ENCODE measurements at regions not wholly inside any gene's neighbourhood (a gene's known extent, or its start where the extent isn't known, plus 50 kb on each side); places are given as distances from the start of the nearest gene placed in this dataset.

- TF ChIP-seq TAF1 (IDR thresholded peaks at IDR 0.05; ENCODE audit: borderline replicate concordance, insufficient read depth, low read length) = no peak
- TF ChIP-seq POLR2AphosphoS5 (IDR thresholded peaks at IDR 0.05; ENCODE audit: low read depth, low read length) = no peak
- TF ChIP-seq FOXP2 (optimal IDR thresholded peaks at IDR 0.05; ENCODE audit: borderline replicate concordance, extremely low read depth, extremely low read length, insufficient read depth) = no peak
- no peak for TF ChIP-seq REST (IDR thresholded peaks at IDR 0.05; ENCODE audit: insufficient read depth in 1 of 2, low read depth in 2 of 2, low read length in 2 of 2)
- no peak for TF ChIP-seq SIN3A (IDR thresholded peaks at IDR 0.05; ENCODE audit: borderline replicate concordance, insufficient read depth, low read length)
Measured at GRCh38 chr2:8577573-8577972, 104.3 kb upstream of the ID2 start.

GRCh38 chr2:8578335-8579244, 103.3 kb upstream of the ID2 start:
- TF ChIP-seq REST (IDR thresholded peaks at IDR 0.05; ENCODE audit: insufficient read depth in 1 of 2, low read depth in 2 of 2, low read length in 2 of 2) (no peak), SIN3A (IDR thresholded peaks at IDR 0.05; ENCODE audit: borderline replicate concordance, insufficient read depth, low read length) (no peak)

DNA sequence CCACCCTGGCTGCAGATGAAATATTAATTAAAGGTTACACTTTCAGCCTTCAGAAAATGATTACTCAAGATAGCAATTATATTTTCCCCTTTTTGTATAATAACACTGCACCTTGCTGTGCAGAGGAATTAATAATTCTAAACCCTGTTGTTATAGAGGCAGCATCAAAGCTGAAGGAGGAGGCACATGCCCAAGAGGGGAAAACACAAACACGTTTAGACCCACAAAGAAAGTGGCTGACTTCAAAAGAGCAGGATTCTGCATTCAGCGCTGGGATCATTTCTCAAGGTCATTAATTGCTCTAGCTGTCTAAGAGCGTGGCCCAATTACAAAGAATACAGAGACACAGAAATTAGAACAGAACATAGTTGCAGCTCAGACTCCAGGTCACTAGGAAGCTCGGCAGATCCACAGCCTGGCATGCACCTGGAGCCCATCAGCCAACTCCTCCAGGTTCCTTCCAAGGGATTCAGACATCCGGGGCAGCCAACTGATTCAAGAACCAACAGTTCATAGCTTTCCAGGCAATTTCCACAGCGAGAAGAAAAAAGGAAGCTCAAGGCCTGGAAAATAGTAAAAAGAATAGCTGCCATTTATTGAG, 102.3 kb upstream of the ID2 start:
- TF ChIP-seq REST (IDR thresholded peaks at IDR 0.05; ENCODE audit: insufficient read depth in 1 of 2, low read depth in 2 of 2, low read length in 2 of 2) (no peak), SIN3A (IDR thresholded peaks at IDR 0.05; ENCODE audit: borderline replicate concordance, insufficient read depth, low read length) (no peak), POLR2AphosphoS5 (IDR thresholded peaks at IDR 0.05; ENCODE audit: low read depth, low read length) (no peak), TAF1 (IDR thresholded peaks at IDR 0.05; ENCODE audit: borderline replicate concordance, insufficient read depth, low read length) (no peak), FOXP2 (optimal IDR thresholded peaks at IDR 0.05; ENCODE audit: borderline replicate concordance, extremely low read depth, extremely low read length, insufficient read depth) (no peak)

GRCh38 chr2:8580316-8581233, 101.3 kb upstream of the ID2 start:
- no peak for TF ChIP-seq REST (IDR thresholded peaks at IDR 0.05; ENCODE audit: insufficient read depth in 1 of 2, low read depth in 2 of 2, low read length in 2 of 2)
